HUES48 (cell line): ENCODE measurements at regions not wholly inside any gene's neighbourhood (a gene's known extent, or its start where the extent isn't known, plus 50 kb on each side); places are given as distances from the start of the nearest gene placed in this dataset.
A peak's percentile ranks its signal among the peaks of the same experiment; 100 is the strongest.

Experiments used
- H3K27ac ChIP-seq: one replicate; pipeline ENCODE4 v1.7.0; 2013; ENCODE audit warnings: low read depth, low read length, inconsistent platforms
- H3K27me3 ChIP-seq: 2 replicates; pipeline ENCODE4 v1.6.1; 2013; ENCODE audit warnings: mild to moderate bottlenecking, low read length; ENCODE audit not compliant: control insufficient read depth, insufficient read depth
- H3K36me3 ChIP-seq: 2 replicates; pipeline ENCODE4 v1.6.1; 2013; ENCODE audit warnings: low read length; ENCODE audit not compliant: control insufficient read depth, insufficient read depth
- H3K4me1 ChIP-seq: 2 replicates; pipeline ENCODE4 v1.6.1; 2013; ENCODE audit warnings: mild to moderate bottlenecking, low read length; ENCODE audit not compliant: control insufficient read depth, insufficient read depth
- H3K4me3 ChIP-seq: 2 replicates; pipeline ENCODE4 v1.5.1; 2013; ENCODE audit warnings: mild to moderate bottlenecking, low read depth, low read length
- H3K9ac ChIP-seq: 2 replicates; pipeline ENCODE4 v1.6.1; 2013; ENCODE audit warnings: mild to moderate bottlenecking, low read depth, low read length, moderate library complexity
- H3K9me3 ChIP-seq: 2 replicates; pipeline ENCODE4 v1.6.1; 2013; ENCODE audit warnings: low read length; ENCODE audit not compliant: control insufficient read depth, insufficient read depth

GRCh38 chr2:226495466-226496272, 304.0 kb downstream of the IRS1 start:
- Histone ChIP-seq H3K27ac (no peak overlapping the region), H3K4me1 (peaks cover 3% of the 10 kb centered on the region; the same call in 1 of the 2 replicates), H3K9me3 (no peaks in the 10 kb centered on the region), H3K4me3 (no peak overlapping the region), H3K36me3 (no peaks in the 10 kb centered on the region), H3K9ac (no peak overlapping the region), H3K27me3 (no peaks in the 10 kb centered on the region)

GRCh38 chr2:226491112-226491511, 308.5 kb downstream of the IRS1 start:
- Histone ChIP-seq H3K4me3 (no peak overlapping the region), H3K27ac (no peak overlapping the region), H3K36me3 (no peaks in the 10 kb centered on the region), H3K9me3 (no peaks in the 10 kb centered on the region), H3K9ac (no peak overlapping the region), H3K4me1 (peaks cover 3% of the 10 kb centered on the region; the same call in 1 of the 2 replicates), H3K27me3 (no peaks in the 10 kb centered on the region)

GRCh38 chr2:226489775-226490541, 309.7 kb downstream of the IRS1 start:
- Histone ChIP-seq H3K4me3 (no peak overlapping the region), H3K36me3 (no peaks in the 10 kb centered on the region), H3K27me3 (no peaks in the 10 kb centered on the region), H3K27ac (no peak overlapping the region), H3K4me1 (peaks cover 3% of the 10 kb centered on the region; the same call in 1 of the 2 replicates), H3K9ac (no peak overlapping the region), H3K9me3 (no peaks in the 10 kb centered on the region)

- H3K27me3 ChIP-seq: no peaks in the 10 kb centered on the region
- H3K4me1 ChIP-seq: peaks cover 16% of the 10 kb centered on the region
- no peaks in the 10 kb centered on the region for H3K36me3 ChIP-seq
- no peak overlapping the region for H3K4me3 ChIP-seq
- H3K27ac ChIP-seq: no peak overlapping the region
- no peaks in the 10 kb centered on the region for H3K9me3 ChIP-seq
- no peak overlapping the region for H3K9ac ChIP-seq
These were observed 311.6 kb downstream of the IRS1 start for GRCh38 chr2:226488034-226488433.

GRCh38 chr2:226487573-226487972, 312.0 kb downstream of the IRS1 start:
- H3K9me3 ChIP-seq: no peaks in the 10 kb centered on the region
- no peak overlapping the region for H3K27ac ChIP-seq
- H3K9ac ChIP-seq: no peak overlapping the region
- H3K4me3 ChIP-seq: no peak overlapping the region
- no peaks in the 10 kb centered on the region for H3K27me3 ChIP-seq
- peaks cover 21% of the 10 kb centered on the region for H3K4me1 ChIP-seq
- no peaks in the 10 kb centered on the region for H3K36me3 ChIP-seq

- Histone ChIP-seq H3K9me3 (no peaks in the 10 kb centered on the region), H3K4me3 (peak overlapping the region; percentile 37; the same call in 1 of the 2 replicates), H3K27me3 (no peaks in the 10 kb centered on the region), H3K36me3 (no peaks in the 10 kb centered on the region), H3K4me1 (peaks cover 44% of the 10 kb centered on the region), H3K9ac (peak overlapping the region; percentile 51; the same call in 1 of the 2 replicates), H3K27ac (peak overlapping the region; percentile 78)
These were observed 315.6 kb downstream of the IRS1 start for GRCh38 chr2:226483745-226484619.

GRCh38 chr2:226483143-226483542, 316.5 kb downstream of the IRS1 start:
- H3K36me3 ChIP-seq: no peaks in the 10 kb centered on the region
- no peaks in the 10 kb centered on the region for H3K9me3 ChIP-seq
- peak overlapping the region; percentile 23; the same call in 1 of the 2 replicates for H3K4me3 ChIP-seq
- peaks cover 47% of the 10 kb centered on the region for H3K4me1 ChIP-seq
- peak overlapping the region; percentile 51; the same call in 1 of the 2 replicates for H3K9ac ChIP-seq
- H3K27ac ChIP-seq: peak overlapping the region; percentile 68
- H3K27me3 ChIP-seq: no peaks in the 10 kb centered on the region

- H3K9ac ChIP-seq: no peak overlapping the region
- H3K9me3 ChIP-seq: no peaks in the 10 kb centered on the region
- H3K36me3 ChIP-seq: no peaks in the 10 kb centered on the region
- peaks cover 43% of the 10 kb centered on the region for H3K4me1 ChIP-seq
- H3K27me3 ChIP-seq: no peaks in the 10 kb centered on the region
- H3K4me3 ChIP-seq: no peak overlapping the region
- peak overlapping the region; percentile 39 for H3K27ac ChIP-seq
These were observed 321.4 kb downstream of the IRS1 start for GRCh38 chr2:226478109-226478809.

- H3K9ac ChIP-seq: no peak overlapping the region
- no peaks in the 10 kb centered on the region for H3K27me3 ChIP-seq
- H3K36me3 ChIP-seq: no peaks in the 10 kb centered on the region
- no peaks in the 10 kb centered on the region for H3K9me3 ChIP-seq
- peaks cover 35% of the 10 kb centered on the region for H3K4me1 ChIP-seq
- peak overlapping the region; percentile 30 for H3K27ac ChIP-seq
- no peak overlapping the region for H3K4me3 ChIP-seq
These were observed 322.2 kb downstream of the IRS1 start for GRCh38 chr2:226477221-226478108.
